ENCODE measurements at regions not wholly inside any gene's neighbourhood (a gene's known extent, or its start where the extent isn't known, plus 50 kb on each side); places are given as distances from the start of the nearest gene placed in this dataset.

DNA sequence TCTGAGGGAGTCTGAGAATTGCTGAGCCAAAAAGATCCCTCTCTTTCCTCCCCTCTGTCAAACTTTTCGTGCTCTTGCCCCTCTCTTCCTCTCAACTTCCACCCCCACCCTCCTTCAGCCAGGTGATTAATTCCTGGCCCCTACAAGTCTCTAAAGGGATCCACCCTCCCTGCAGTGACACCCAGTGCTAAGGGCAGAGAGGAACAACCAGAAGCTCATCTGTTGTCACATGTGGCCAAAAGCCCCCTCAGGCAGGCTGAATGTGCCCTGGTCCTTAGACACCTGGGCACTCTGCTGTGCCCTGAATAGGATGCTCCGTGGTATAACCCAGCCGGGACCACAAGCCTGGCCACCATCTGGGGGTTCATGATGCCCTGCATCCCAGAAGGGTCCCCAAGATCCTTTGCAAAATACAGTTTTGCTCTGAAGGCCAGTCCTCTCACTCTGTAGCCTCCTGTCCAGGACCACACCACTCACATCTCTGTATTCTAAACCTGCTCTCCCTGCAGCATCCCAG, 234.4 kb downstream of the BCL11A start:
- TF ChIP-seq WRNIP1 (IDR thresholded peaks at IDR 0.05; ENCODE audit: borderline replicate concordance, low read depth, low read length) (no peak), MYC (IDR thresholded peaks at IDR 0.05; ENCODE audit: insufficient read depth, insufficient read length, insufficient replicate concordance, low read length, severe bottlenecking) (no peak), ATF7 (IDR thresholded peaks at IDR 0.05; ENCODE audit: low read depth) (no peak)
- TF ChIP-seq, protein P1, sequence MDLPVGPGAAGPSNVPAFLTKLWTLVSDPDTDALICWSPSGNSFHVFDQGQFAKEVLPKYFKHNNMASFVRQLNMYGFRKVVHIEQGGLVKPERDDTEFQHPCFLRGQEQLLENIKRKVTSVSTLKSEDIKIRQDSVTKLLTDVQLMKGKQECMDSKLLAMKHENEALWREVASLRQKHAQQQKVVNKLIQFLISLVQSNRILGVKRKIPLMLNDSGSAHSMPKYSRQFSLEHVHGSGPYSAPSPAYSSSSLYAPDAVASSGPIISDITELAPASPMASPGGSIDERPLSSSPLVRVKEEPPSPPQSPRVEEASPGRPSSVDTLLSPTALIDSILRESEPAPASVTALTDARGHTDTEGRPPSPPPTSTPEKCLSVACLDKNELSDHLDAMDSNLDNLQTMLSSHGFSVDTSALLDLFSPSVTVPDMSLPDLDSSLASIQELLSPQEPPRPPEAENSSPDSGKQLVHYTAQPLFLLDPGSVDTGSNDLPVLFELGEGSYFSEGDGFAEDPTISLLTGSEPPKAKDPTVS (IDR thresholded peaks at IDR 0.05; ENCODE audit: low read depth, low read length): no peak
- TF ChIP-seq, protein P2, sequence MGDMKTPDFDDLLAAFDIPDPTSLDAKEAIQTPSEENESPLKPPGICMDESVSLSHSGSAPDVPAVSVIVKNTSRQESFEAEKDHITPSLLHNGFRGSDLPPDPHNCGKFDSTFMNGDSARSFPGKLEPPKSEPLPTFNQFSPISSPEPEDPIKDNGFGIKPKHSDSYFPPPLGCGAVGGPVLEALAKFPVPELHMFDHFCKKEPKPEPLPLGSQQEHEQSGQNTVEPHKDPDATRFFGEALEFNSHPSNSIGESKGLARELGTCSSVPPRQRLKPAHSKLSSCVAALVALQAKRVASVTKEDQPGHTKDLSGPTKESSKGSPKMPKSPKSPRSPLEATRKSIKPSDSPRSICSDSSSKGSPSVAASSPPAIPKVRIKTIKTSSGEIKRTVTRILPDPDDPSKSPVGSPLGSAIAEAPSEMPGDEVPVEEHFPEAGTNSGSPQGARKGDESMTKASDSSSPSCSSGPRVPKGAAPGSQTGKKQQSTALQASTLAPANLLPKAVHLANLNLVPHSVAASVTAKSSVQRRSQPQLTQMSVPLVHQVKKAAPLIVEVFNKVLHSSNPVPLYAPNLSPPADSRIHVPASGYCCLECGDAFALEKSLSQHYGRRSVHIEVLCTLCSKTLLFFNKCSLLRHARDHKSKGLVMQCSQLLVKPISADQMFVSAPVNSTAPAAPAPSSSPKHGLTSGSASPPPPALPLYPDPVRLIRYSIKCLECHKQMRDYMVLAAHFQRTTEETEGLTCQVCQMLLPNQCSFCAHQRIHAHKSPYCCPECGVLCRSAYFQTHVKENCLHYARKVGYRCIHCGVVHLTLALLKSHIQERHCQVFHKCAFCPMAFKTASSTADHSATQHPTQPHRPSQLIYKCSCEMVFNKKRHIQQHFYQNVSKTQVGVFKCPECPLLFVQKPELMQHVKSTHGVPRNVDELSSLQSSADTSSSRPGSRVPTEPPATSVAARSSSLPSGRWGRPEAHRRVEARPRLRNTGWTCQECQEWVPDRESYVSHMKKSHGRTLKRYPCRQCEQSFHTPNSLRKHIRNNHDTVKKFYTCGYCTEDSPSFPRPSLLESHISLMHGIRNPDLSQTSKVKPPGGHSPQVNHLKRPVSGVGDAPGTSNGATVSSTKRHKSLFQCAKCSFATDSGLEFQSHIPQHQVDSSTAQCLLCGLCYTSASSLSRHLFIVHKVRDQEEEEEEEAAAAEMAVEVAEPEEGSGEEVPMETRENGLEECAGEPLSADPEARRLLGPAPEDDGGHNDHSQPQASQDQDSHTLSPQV (IDR thresholded peaks at IDR 0.05): no peak
- TF ChIP-seq, protein P3, sequence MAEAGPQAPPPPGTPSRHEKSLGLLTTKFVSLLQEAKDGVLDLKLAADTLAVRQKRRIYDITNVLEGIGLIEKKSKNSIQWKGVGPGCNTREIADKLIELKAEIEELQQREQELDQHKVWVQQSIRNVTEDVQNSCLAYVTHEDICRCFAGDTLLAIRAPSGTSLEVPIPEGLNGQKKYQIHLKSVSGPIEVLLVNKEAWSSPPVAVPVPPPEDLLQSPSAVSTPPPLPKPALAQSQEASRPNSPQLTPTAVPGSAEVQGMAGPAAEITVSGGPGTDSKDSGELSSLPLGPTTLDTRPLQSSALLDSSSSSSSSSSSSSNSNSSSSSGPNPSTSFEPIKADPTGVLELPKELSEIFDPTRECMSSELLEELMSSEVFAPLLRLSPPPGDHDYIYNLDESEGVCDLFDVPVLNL (IDR thresholded peaks at IDR 0.05; ENCODE audit: low read depth, low read length): no peak

All from GM12878 (cell line).